GM19025 (cell line): ENCODE measurements at regions not wholly inside any gene's neighbourhood (a gene's known extent, or its start where the extent isn't known, plus 50 kb on each side); places are given as distances from the start of the nearest gene placed in this dataset.

Source experiments
- ATAC-seq: cut with Tn5 transposase; IDR thresholded peaks from one replicate; pipeline ENCODE4 v1.9.1; 2021; ENCODE audit warnings: mild to moderate bottlenecking, low read depth, moderate library complexity; ENCODE audit not compliant: unreplicated experiment

GRCh38 chr1:114234408-114235124 is 80.9 kb upstream of the SYT6 start:
- ATAC-seq: peak; percentile 58

- no peak for ATAC-seq
These were observed 79.0 kb upstream of the SYT6 start for GRCh38 chr1:114232691-114233090.

DNA sequence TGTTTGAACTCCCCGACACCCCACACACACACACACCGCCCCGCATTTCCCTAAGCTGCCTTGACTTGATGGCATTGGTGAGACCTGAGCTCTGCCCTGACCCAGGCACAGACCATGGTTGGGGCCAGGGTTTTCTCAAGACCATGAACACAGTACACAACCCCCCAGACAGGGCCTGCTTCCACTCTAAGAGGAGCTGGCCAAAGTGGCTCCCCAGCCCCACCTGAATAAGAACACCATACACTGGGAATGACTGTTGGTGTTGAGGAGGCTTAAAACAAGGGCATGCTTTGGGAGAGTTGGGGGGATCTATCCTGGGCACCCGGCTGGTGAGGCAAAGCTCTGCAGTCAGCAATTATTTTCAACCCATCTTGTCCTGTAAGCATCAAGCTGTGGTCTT is 77.6 kb upstream of the SYT6 start:
- no peak for ATAC-seq

DNA sequence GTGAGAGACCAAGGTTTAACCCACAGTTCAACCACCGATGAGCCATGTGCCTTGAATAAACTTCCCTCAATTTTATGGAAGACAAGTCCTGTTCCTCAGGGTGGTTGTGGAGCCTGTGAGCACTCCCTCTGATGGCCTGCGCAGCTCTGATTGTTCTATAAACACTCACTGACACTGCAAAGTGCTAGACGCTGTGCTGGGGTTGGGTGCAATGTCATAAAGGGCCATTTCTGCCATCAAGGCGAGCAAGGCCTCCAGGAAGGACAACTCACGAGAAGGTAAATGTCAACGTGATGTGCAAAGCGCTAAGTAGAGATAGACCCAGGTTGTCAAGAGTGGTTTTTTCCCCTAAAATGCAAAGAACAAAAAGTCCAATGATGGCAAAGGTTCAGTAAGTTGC is 75.7 kb upstream of the SYT6 start:
- no peak for ATAC-seq

GRCh38 chr1:114227059-114227458 is 73.4 kb upstream of the SYT6 start:
- no peak for ATAC-seq

GRCh38 chr1:114224196-114224907 is 70.7 kb upstream of the SYT6 start:
- ATAC-seq: no peak

GRCh38 chr1:114222920-114223319 is 69.3 kb upstream of the SYT6 start:
- no peak for ATAC-seq

GRCh38 chr1:114219172-114219868 is 65.7 kb upstream of the SYT6 start:
- no peak for ATAC-seq

DNA sequence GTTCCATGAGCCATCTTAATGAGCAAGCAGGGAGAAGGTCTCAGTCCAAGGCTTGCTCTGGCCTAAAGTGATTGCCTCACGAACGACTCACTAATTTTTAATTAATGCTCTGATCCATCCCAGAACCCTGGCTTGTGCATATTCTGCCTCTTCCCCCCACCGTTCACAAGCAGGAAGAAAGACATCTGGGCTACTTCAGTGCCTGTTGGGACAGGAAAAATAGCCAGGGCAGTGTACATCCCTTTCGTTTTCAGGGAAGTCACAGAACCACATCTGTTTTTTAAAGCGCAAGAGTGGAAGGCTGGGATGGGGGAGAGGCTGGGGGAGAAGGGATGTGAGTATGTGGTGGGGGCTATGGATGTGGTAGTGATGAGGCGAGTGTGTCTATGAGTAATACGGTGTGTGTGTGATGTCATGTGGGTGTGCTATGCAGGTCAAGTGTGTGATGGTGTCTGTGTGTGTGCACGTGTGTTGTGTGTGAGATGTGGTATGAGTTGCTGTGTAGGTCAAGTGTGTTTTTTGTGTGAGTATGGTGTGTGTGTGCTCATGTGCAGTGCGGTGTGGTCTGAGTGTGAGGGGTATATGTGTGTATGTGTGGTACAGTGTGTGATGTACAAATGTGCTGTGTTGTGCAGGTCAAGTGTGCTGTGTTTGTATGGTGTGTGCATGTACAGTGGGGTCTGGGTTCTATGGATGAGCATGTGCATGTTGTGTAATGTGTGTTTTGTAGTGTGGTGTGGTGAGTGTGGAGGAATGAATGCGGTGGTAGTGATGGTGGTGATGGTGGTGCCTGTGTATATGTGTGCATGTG is 64.9 kb upstream of the SYT6 start:
- no peak for ATAC-seq

GRCh38 chr1:114216431-114217173 is 62.9 kb upstream of the SYT6 start:
- no peak for ATAC-seq

- no peak for ATAC-seq
These were observed 61.8 kb upstream of the SYT6 start for GRCh38 chr1:114215436-114215835.

DNA sequence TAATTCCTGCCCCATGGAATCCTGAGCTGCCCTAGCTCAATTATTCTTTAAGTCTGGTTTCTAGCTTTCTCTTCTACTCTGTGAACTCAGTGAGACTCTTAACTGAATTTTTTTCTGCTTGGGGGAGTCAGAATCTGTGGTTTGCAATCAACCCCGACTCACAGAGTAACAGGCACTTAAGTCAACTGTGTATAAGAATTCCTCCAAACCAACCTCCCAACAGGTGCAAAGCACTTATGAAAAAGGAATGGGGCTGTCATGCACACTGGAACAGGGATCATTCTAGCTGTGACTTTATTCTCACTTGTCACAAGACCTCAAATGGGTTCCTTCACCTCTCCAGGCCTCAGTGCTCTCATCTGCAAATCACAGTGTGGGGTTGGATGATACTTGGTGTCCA is 60.3 kb upstream of the SYT6 start:
- ATAC-seq: no peak

DNA sequence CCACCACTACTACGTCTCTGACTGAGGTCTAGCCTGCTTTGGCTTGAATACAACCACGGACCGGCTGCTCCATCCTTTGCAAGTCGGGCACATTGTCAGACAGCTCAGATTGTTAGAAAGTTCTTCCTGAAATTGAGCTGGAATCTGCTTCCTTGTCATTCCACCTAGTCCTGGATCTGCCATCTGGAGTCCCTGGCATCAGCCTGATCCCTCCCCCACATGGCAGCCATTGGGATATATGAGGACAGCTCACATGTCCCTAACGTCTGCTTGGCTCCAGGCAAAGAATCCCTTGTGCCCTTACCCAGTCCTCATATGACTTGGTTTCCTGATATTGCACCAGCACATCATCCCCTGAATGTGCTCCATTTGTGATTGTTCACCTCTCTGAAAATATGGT is 56.3 kb upstream of the SYT6 start:
- ATAC-seq: no peak

DNA sequence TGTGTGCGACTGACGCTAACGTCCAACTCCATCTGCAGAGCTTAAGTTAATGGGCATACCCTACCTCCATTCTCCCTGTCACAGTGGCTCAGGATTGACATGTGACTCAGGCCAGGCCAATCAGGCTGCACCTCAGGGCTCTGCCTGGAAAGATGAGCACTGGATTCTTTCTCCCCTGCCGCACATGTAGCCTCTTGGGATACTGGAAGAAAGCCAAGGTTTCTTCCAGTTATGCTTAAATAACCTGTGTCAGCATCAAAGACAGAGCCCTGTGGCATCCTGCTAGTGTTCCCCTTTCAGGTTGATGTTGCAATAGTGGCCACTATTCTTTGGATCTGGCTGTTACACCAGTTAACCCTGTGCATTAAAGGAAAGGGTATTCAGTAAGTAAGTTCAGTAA is 55.0 kb upstream of the SYT6 start:
- ATAC-seq: no peak

DNA sequence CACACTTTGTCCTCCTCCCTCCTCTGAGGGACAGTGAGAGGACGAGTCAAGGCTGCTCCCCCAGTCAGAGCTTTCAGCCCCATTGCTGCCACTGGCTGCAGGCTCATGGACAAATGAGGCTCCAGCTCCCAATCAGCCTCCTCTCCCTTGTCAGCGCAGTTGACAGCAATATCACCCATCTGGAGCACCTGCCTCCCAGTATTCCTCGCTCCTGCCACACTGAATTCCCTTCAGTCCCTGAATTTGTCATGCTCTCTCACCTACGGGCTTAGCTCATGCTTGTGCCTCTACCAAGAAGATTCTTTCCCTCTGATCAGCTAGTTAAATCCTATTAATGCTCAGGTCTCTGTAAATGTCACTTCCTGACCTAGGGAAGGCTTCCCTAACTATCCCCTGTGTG is 54.4 kb upstream of the SYT6 start:
- ATAC-seq: no peak

DNA sequence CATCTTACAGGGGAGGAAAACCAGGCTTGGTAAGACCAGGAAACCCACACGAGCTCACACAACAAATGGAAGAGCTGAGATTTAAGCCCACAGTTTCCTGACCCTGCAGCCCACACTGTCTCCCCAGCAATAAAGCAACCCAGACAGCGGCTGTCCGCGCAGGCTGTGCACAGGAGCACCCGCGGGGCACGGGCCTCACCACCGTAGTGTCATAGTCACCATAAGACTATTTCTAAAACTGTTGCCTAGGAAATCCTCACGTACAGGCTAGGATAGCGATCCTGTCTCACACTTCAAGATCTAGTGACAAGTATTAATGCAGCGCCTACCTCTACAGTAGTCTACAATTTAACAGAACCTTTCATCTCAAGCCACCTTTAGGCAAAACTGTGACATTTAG is 54.0 kb upstream of the SYT6 start:
- no peak for ATAC-seq

DNA sequence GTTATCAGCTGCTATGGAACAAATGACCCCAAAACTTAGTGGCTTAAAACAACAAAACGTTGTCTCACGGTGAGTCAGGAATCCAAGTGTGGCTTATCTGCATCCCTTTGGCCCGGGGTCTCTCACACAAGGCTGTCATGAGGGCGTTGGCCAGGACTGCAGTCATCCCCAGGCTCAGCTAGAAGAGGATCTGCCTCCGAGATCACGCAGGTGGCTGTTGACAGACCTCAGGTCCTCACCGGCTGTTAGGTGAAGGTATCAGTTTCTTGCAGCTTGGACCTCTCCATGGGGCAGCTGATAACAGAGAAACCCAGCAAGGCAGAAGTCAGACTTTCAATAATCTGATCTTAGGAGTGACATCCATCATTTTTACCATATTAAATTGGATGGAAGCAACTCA is 52.7 kb upstream of the SYT6 start:
- ATAC-seq: no peak

GRCh38 chr1:114203595-114204128 is 50.0 kb upstream of the SYT6 start:
- ATAC-seq: no peak
